ENCODE measurements at regions not wholly inside any gene's neighbourhood (a gene's known extent, or its start where the extent isn't known, plus 50 kb on each side); places are given as distances from the start of the nearest gene placed in this dataset.

DNA sequence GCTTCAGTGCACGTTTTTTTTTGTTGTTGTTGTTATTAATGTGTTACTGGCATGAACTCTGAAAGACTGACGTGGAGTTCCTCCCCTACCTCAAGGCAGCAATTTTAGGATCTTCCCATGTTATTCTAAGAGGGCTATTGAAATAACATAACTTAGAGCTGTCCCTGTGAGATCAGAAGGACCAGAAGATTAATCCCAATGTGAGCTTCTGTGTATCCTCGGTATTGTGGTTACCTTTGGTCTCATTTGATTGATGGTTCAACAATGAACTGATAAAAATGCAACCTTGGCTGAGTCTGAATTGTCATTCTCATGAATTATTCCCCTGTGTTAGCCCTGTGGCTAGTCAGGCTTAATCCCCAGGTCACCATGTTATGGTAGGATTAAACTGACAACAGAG lies 394.1 kb downstream of the TRIB2 start:
- in situ Hi-C loops (cut with HindIII; ENCODE audit: low sequenced_read_pairs): no loop called here
- DNase-seq (ENCODE audit: low read depth): no peak
- TF ChIP-seq, protein P1, sequence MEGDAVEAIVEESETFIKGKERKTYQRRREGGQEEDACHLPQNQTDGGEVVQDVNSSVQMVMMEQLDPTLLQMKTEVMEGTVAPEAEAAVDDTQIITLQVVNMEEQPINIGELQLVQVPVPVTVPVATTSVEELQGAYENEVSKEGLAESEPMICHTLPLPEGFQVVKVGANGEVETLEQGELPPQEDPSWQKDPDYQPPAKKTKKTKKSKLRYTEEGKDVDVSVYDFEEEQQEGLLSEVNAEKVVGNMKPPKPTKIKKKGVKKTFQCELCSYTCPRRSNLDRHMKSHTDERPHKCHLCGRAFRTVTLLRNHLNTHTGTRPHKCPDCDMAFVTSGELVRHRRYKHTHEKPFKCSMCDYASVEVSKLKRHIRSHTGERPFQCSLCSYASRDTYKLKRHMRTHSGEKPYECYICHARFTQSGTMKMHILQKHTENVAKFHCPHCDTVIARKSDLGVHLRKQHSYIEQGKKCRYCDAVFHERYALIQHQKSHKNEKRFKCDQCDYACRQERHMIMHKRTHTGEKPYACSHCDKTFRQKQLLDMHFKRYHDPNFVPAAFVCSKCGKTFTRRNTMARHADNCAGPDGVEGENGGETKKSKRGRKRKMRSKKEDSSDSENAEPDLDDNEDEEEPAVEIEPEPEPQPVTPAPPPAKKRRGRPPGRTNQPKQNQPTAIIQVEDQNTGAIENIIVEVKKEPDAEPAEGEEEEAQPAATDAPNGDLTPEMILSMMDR (IDR thresholded peaks at IDR 0.05; ENCODE audit: low read depth, low read length, missing control alignments): no peak
- no peak overlapping the region for H3K4me3 ChIP-seq (ENCODE audit: low read depth, low read length)

DNA sequence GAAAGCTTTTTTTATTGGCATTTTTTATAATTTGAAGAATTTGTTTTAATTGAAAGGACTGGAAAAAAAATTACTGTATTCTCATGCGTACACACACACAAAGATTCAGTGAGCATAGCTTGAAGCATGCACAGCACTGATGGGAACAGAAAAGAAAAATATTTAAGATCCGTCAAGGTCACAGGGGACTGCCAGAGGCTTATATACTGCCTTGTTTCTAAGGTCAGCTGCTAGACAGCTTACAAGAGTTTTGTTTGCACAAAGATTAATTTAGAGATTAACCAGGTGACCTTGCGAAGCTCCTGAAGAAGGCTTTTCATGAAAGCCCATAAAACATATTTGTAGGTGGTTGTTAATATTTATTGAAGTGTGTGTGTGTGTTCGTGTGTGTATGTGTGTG lies 396.3 kb downstream of the TRIB2 start:
- no peak overlapping the region for H3K4me3 ChIP-seq (ENCODE audit: low read depth, low read length)
- DNase-seq (ENCODE audit: low read depth): no peak
- TF ChIP-seq, protein P1 (IDR thresholded peaks at IDR 0.05; ENCODE audit: low read depth, low read length, missing control alignments): no peak
- in situ Hi-C loops (cut with HindIII; ENCODE audit: low sequenced_read_pairs): no loop called here

DNA sequence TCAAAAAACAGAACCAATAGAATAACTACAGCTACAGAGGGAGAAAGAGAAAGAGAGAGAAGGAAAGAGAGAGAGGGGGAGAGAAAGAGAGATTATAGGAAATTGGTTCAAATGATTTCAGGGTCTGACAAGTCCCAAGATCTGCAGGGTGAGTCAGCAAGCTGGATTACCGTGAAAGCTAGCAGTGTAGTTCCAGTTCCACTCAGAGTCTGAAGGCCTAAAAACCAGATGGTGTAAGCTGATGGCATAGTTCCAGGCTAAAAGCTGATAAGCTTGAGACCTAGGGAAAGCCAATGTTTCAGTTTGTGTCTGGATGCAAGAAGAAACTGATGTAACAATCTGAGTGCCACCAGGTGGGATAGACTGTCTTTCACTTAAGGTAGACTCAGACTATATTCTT lies 397.7 kb downstream of the TRIB2 start:
- H3K4me3 ChIP-seq (ENCODE audit: low read depth, low read length): no peak overlapping the region
- TF ChIP-seq, protein P1 (IDR thresholded peaks at IDR 0.05; ENCODE audit: low read depth, low read length, missing control alignments): no peak
- in situ Hi-C loops (cut with HindIII; ENCODE audit: low sequenced_read_pairs): no loop called here
- peak; percentile 1 for DNase-seq (ENCODE audit: low read depth)

DNA sequence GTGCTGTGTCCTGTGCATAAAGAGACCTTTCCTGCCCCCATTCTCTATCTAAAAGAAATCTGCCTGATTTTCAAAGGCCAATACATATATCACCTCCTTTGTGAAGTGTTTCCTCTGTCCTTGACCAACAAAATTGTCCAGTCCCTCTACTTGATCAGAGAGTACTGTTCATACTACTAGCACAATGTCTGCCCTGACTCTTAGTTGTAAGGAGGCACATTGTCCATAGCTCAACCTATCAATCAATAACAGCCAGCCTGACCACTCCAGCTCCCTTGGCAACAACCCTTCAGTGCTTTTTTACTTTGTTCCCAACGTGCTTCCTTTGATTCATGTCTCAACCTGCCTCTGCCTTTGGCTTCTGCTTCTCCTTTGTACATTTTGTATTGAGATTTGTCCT lies 398.9 kb downstream of the TRIB2 start:
- no peak for DNase-seq (ENCODE audit: low read depth)
- TF ChIP-seq, protein P1 (IDR thresholded peaks at IDR 0.05; ENCODE audit: low read depth, low read length, missing control alignments): no peak
- H3K4me3 ChIP-seq (ENCODE audit: low read depth, low read length): no peak overlapping the region
- in situ Hi-C loops (cut with HindIII; ENCODE audit: low sequenced_read_pairs): no loop called here

DNA sequence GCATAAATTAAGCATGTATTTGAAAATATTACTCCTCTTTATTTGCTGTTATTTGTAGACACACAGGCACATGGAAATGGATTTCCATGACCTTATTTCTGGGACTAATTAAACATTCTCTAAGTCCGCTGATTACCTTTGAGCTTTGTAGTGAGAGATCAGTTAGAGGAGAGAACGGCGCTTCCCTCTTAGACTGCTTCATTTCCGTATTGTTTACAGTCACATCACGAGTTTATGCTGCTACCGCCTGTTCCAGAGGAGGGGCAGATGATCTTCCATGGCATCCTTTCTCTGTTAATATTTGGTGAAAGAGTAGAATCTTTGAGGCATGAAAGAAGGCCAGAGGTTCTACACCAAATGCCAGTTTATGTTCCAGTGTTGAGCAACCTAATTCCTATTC lies 404.4 kb downstream of the TRIB2 start:
- TF ChIP-seq, protein P1 (IDR thresholded peaks at IDR 0.05; ENCODE audit: low read depth, low read length, missing control alignments): no peak
- in situ Hi-C loops (cut with HindIII; ENCODE audit: low sequenced_read_pairs): no loop called here
- no peak for DNase-seq (ENCODE audit: low read depth)
- no peak overlapping the region for H3K4me3 ChIP-seq (ENCODE audit: low read depth, low read length)

DNA sequence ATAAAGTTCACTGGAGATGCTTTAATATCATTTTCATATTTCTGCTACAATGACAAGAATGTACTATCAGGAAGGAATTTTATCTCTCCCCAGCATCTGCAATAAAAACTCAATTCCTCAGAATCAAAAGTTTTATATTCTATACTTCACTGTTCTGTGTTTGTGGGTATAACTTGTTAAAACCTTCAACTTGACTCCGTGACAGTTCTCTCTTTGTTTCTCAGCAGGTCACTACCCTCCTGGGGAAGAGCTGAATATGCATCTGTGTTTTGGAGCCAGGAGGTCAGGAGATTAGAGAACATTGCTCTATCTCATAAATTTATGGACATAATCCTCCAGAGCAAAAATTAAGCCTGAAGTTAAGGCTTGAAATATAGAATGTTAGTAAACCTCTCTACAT lies 411.4 kb downstream of the TRIB2 start:
- in situ Hi-C loops (cut with HindIII; ENCODE audit: low sequenced_read_pairs): no loop called here

More for the DNA sequence above, 411.4 kb downstream of the TRIB2 start:
- no peak overlapping the region for H3K4me3 ChIP-seq (ENCODE audit: low read depth, low read length)
- TF ChIP-seq, protein P1 (IDR thresholded peaks at IDR 0.05; ENCODE audit: low read depth, low read length, missing control alignments): no peak
- no peak for DNase-seq (ENCODE audit: low read depth)

Data from astrocyte of the cerebellum (primary cell).